DMS153 treated with DMSO at 0.1 percent for 48 hours (cell line): ENCODE measurements at regions not wholly inside any gene's neighbourhood (a gene's known extent, or its start where the extent isn't known, plus 50 kb on each side); places are given as distances from the start of the nearest gene placed in this dataset.
"Not testable (repeated sequence)": the region's sequence is repeated elsewhere in the genome, so short reads cannot be mapped to it uniquely, and the experiment has no call there.

Experiments
- DNase-seq: peaks from one replicate; lab custom pipeline; 2025; ENCODE audit not compliant: unreplicated experiment; lab: John Stamatoyannopoulos, UW

- no peak for DNase-seq
These were observed 52.3 kb upstream of the COL5A2 start for GRCh38 chr2:189231719-189232323.

GRCh38 chr2:189232759-189233406 is 53.3 kb upstream of the COL5A2 start:
- DNase-seq, result no peak

GRCh38 chr2:189233527-189233926 is 54.0 kb upstream of the COL5A2 start:
- no peak for DNase-seq

GRCh38 chr2:189234991-189235390 is 55.4 kb upstream of the COL5A2 start:
- no peak for DNase-seq

- no peak for DNase-seq
These were observed 56.5 kb upstream of the COL5A2 start for GRCh38 chr2:189236066-189236465.

- DNase-seq, result no peak
These were observed 59.3 kb upstream of the COL5A2 start for GRCh38 chr2:189238903-189239302.

- DNase-seq, result not testable (repeated sequence)
These were observed 64.3 kb upstream of the COL5A2 start for GRCh38 chr2:189243843-189244242.

GRCh38 chr2:189247276-189247675 is 67.7 kb upstream of the COL5A2 start:
- DNase-seq, result no peak

- no peak for DNase-seq
These were observed 68.6 kb upstream of the COL5A2 start for GRCh38 chr2:189248141-189248540.

GRCh38 chr2:189249171-189249570 is 69.6 kb upstream of the COL5A2 start:
- no peak for DNase-seq

GRCh38 chr2:189249901-189250300 is 70.3 kb upstream of the COL5A2 start:
- no peak for DNase-seq

GRCh38 chr2:189252991-189253675 is 73.6 kb upstream of the COL5A2 start:
- no peak for DNase-seq

- DNase-seq, result no peak
These were observed 74.3 kb upstream of the COL5A2 start for GRCh38 chr2:189253836-189254235.

GRCh38 chr2:189254268-189254883 is 74.8 kb upstream of the COL5A2 start:
- no peak for DNase-seq

- no peak for DNase-seq
These were observed 76.2 kb upstream of the COL5A2 start for GRCh38 chr2:189255711-189256110.

GRCh38 chr2:189258616-189259365 is 79.2 kb upstream of the COL5A2 start:
- DNase-seq, result no peak

- DNase-seq, result no peak
These were observed 80.8 kb upstream of the COL5A2 start for GRCh38 chr2:189260361-189260814.

- no peak for DNase-seq
These were observed 81.9 kb upstream of the COL5A2 start for GRCh38 chr2:189261431-189261841.

GRCh38 chr2:189261916-189262315 is 82.4 kb upstream of the COL5A2 start:
- DNase-seq, result no peak

- no peak for DNase-seq
These were observed 86.2 kb upstream of the COL5A2 start for GRCh38 chr2:189265696-189266320.

GRCh38 chr2:189267491-189267890 is 87.9 kb upstream of the COL5A2 start:
- no peak for DNase-seq
